HepG2 (cell line): ENCODE measurements at regions not wholly inside any gene's neighbourhood (a gene's known extent, or its start where the extent isn't known, plus 50 kb on each side); places are given as distances from the start of the nearest gene placed in this dataset.

Experiments used
- ATAC-seq: fragments of 200-7000 bp; cut with Tn5 transposase; 3 replicates; pipeline ENCODE4 v1.9.1; 2020; ENCODE audit warnings: mild to moderate bottlenecking, moderate library complexity
- BruUV-seq: library from RNA; stranded (reverse); fragments of 400-500 nt; replicated peaks from 2 replicates; lab custom pipeline; 2021; lab: Mats Ljungman, UMichigan
- CTCF ChIA-PET: fragments of 300-600 bp; formaldehyde crosslinking; extraction: SDS; loops from one replicate; lab custom pipeline; 2021; ENCODE audit warnings: low total read pairs, inconsistent platforms, low intra/inter-chr PET ratio; lab: Yijun Ruan, JAX
- POLR2A ChIA-PET: fragments of 350-600 bp; sonication (Branson Sonifier 250); formaldehyde crosslinking; loops from one replicate; lab custom pipeline; 2020; ENCODE audit warnings: antibody characterized with exemption, inconsistent platforms; lab: Yijun Ruan, JAX
- DNase-seq: peaks from one replicate; pipeline ENCODE4 v3.0.0-alpha.2; 2015; ENCODE audit warnings: low spot score
- FAIRE-seq: peaks from 3 replicates; lab custom pipeline; 2011; peaks lifted over from hg19 to GRCh38; lab: Jason Lieb, UNC
- H2AFZ ChIP-seq: one replicate; pipeline ENCODE4 v1.6.1; 2011; ENCODE audit warnings: low read length, inconsistent platforms
- H3K27ac ChIP-seq: fragments of 300-600 bp; 3 replicates; pipeline ENCODE4 v1.8.0; 2011; ENCODE audit warnings: mixed run types, mild to moderate bottlenecking, mixed read lengths, low read length, inconsistent platforms; ENCODE audit not compliant: insufficient read depth; ENCODE audit errors: extremely low read length
- H3K27me3 ChIP-seq, 2 experiments: fragments of 200-600 bp in 1 of 2; 2 replicates in 1 of 2; 3 replicates in 1 of 2; pipeline versions ENCODE4 v1.6.0 to v1.8.0; 2011; ENCODE audit warnings: low read length in 2 of 2, mild to moderate bottlenecking in 2 of 2, moderate library complexity in 2 of 2, inconsistent platforms in 1 of 2; ENCODE audit not compliant: insufficient read depth in 2 of 2, control insufficient read depth in 1 of 2
- H3K36me3 ChIP-seq, 2 experiments: fragments of 200-600 bp in 1 of 2; replicated peaks in 1 of 2; 2 replicates in 1 of 2; 3 replicates in 1 of 2; pipeline versions ENCODE4 v1.5.1 to v1.8.0; 2011; ENCODE audit warnings: low read length in 2 of 2, inconsistent platforms in 1 of 2; ENCODE audit not compliant: insufficient read depth in 2 of 2, control insufficient read depth in 1 of 2
- H3K4me1 ChIP-seq: 2 replicates; pipeline ENCODE4 v1.5.1; 2012; ENCODE audit warnings: low read length, inconsistent platforms; ENCODE audit not compliant: insufficient read depth
- H3K4me2 ChIP-seq: 2 replicates; pipeline ENCODE4 v1.6.0; 2011; ENCODE audit warnings: low read depth, low read length, inconsistent platforms
- H3K4me3 ChIP-seq, 3 experiments: fragments of 200-600 bp in 1 of 3; sonication (generic), shearing (Covaris generic) in 1 of 3; replicated peaks in 1 of 3; 2 replicates each; pipeline ENCODE4 v1.5.1; 2011 to 2016; ENCODE audit warnings: low read length in 3 of 3, inconsistent platforms in 2 of 3, low read depth in 2 of 3, mild to moderate bottlenecking in 2 of 3, control low read depth in 1 of 3, mixed read lengths in 1 of 3; ENCODE audit not compliant: insufficient read depth in 1 of 3
- H3K79me2 ChIP-seq: one replicate; pipeline ENCODE4 v1.6.1; 2011; ENCODE audit warnings: low read length, inconsistent platforms; ENCODE audit not compliant: insufficient read depth
- H3K9ac ChIP-seq: 2 replicates; pipeline ENCODE4 v1.6.0; 2011; ENCODE audit warnings: mild to moderate bottlenecking, low read depth, low read length, inconsistent platforms; ENCODE audit not compliant: insufficient read depth
- H3K9me3 ChIP-seq: 2 replicates; pipeline ENCODE4 v1.5.1; 2012; ENCODE audit warnings: mild to moderate bottlenecking, low read length
- H4K20me1 ChIP-seq: 2 replicates; pipeline ENCODE4 v1.6.0; 2011; ENCODE audit warnings: inconsistent platforms, mild to moderate bottlenecking, low read length, moderate library complexity; ENCODE audit not compliant: insufficient read depth
- CBFB ChIP-seq: sonication (generic); formaldehyde crosslinking; IDR thresholded peaks from 2 replicates; pipeline ENCODE4 v1.4.0; 2020; ENCODE audit warnings: missing genetic modification reagents
- DMTF1 ChIP-seq: sonication (generic); formaldehyde crosslinking; IDR thresholded peaks from 2 replicates; pipeline ENCODE4 v1.4.0; 2020; ENCODE audit warnings: mild to moderate bottlenecking, missing genetic modification reagents
- DZIP1 ChIP-seq: sonication (generic); formaldehyde crosslinking; IDR thresholded peaks from 2 replicates; pipeline ENCODE4 v1.5.0; 2020; ENCODE audit warnings: mild to moderate bottlenecking, missing genetic modification reagents
- HMGA1 ChIP-seq: sonication (generic); formaldehyde crosslinking; conservative IDR thresholded peaks from 2 replicates; pipeline ENCODE4 v1.4.0; 2020; ENCODE audit warnings: missing genetic modification reagents
- MTA1 ChIP-seq: sonication (generic); formaldehyde crosslinking; IDR thresholded peaks from 2 replicates; pipeline ENCODE4 v1.4.0; 2020; ENCODE audit warnings: missing genetic modification reagents, mild to moderate bottlenecking, borderline replicate concordance
- RFXAP ChIP-seq: sonication (generic); formaldehyde crosslinking; IDR thresholded peaks from 2 replicates; pipeline ENCODE4 v1.4.0; 2020; ENCODE audit warnings: missing genetic modification reagents, borderline replicate concordance
- SMAD9 ChIP-seq: sonication (generic); formaldehyde crosslinking; IDR thresholded peaks from 2 replicates; pipeline ENCODE4 v1.5.1; 2020; ENCODE audit warnings: mild to moderate bottlenecking, missing genetic modification reagents
- TBP ChIP-seq: sonication (generic); formaldehyde crosslinking; IDR thresholded peaks from 2 replicates; pipeline ENCODE4 v1.5.0; 2020; ENCODE audit warnings: missing genetic modification reagents
- XRCC5 ChIP-seq: fragments of 200-400 bp; formaldehyde crosslinking; optimal IDR thresholded peaks from 2 replicates; pipeline ENCODE3; 2017; ENCODE audit warnings: mild to moderate bottlenecking, low read length
- ZBTB3 ChIP-seq: sonication (generic); formaldehyde crosslinking; IDR thresholded peaks from 2 replicates; pipeline ENCODE4 v1.4.0; 2020; ENCODE audit warnings: low read depth, mild to moderate bottlenecking, moderate library complexity, missing genetic modification reagents, borderline replicate concordance
- ZNF121 ChIP-seq: sonication (generic); formaldehyde crosslinking; IDR thresholded peaks from 2 replicates; pipeline ENCODE4 v1.5.0; 2020; ENCODE audit warnings: mild to moderate bottlenecking, missing genetic modification reagents
- ZNF331 ChIP-seq: sonication (generic); formaldehyde crosslinking; IDR thresholded peaks from 2 replicates; pipeline ENCODE4 v1.4.0; 2020; ENCODE audit warnings: missing genetic modification reagents
- ZNF382 ChIP-seq: sonication (generic); formaldehyde crosslinking; IDR thresholded peaks from 2 replicates; pipeline ENCODE4 v1.5.0; 2020; ENCODE audit warnings: missing genetic modification reagents, mild to moderate bottlenecking, borderline replicate concordance
- ZNF644 ChIP-seq: IDR thresholded peaks from 2 replicates; pipeline ENCODE4 v1.6.1; 2016; ENCODE audit warnings: low read depth
- ZNF709 ChIP-seq: sonication (generic); formaldehyde crosslinking; IDR thresholded peaks from 2 replicates; pipeline ENCODE4 v1.5.0; 2020; ENCODE audit warnings: mild to moderate bottlenecking, missing genetic modification reagents
- ZNF788 ChIP-seq: sonication (generic); formaldehyde crosslinking; IDR thresholded peaks from 2 replicates; pipeline ENCODE4 v1.5.0; 2020; ENCODE audit warnings: mild to moderate bottlenecking, missing genetic modification reagents, borderline replicate concordance
- ZSCAN12 ChIP-seq: sonication (generic); formaldehyde crosslinking; IDR thresholded peaks from 2 replicates; pipeline ENCODE4 v1.9.0; 2021; ENCODE audit warnings: mild to moderate bottlenecking, missing genetic modification reagents
- WGBS: methylation state at CpG from one replicate; pipeline ENCODE4 v1.1.6; 2017; ENCODE audit warnings: low lambda C conversion rate; 5-methylcytosine and 5-hydroxymethylcytosine counted together
- in situ Hi-C: cut with HindIII; loops from 2 replicates; pipeline ENCODE4 v1.10.0; 2017; ENCODE audit warnings: low pct_unique_long_range_greater_than_20kb; ENCODE audit not compliant: extremely low pct_ligation_motif_present
- intact Hi-C: fragments of 100-400 bp; cut with micrococcal nuclease; formaldehyde crosslinking; loops from one replicate; pipeline ENCODE4 v1.10.0; 2022; ENCODE audit not compliant: unreplicated experiment
- TF ChIP-seq, protein P1 (sequence below): sonication (generic); formaldehyde crosslinking; IDR thresholded peaks from 2 replicates; pipeline ENCODE4 v1.4.0; 2020; ENCODE audit warnings: missing genetic modification reagents, low read depth, mild to moderate bottlenecking, borderline replicate concordance
- TF ChIP-seq, protein P2 (sequence below): sonication (generic); formaldehyde crosslinking; IDR thresholded peaks from 2 replicates; pipeline ENCODE4 v1.4.0; 2020; ENCODE audit warnings: missing genetic modification reagents

DNA sequence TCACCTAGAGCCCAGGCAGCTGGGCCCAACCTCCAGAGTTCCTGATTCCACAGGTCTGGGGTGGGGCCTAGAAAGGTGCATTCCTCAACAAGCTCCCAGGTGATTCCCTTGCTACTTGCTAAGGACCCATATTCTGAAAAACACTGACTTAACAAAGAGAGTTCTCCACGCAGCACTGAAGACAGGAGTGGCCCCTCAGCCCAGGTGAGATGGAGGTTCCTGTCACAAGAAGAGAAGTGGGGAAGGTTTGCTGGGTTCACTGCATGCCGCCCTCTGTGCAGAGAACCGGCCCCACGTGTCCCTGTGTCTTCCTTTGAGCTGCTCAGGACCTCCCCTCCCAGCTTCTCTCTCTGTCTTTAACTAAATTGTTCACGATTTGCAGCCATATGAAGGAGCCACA lies 201.4 kb upstream of the DDX18 start:
- WGBS = 0% methylated on average over 4 of the region's 5 CpGs
- no peaks in the 10 kb centered on the region for H4K20me1 ChIP-seq
- no peak overlapping the region for H2AFZ ChIP-seq
- H3K27me3 ChIP-seq = no peaks in the 10 kb centered on the region
- H3K4me2 ChIP-seq = no peak overlapping the region
- DNase-seq (no peak), FAIRE-seq (no peak), ATAC-seq (no peak)
- in situ Hi-C loops = no loop called here
- no peak overlapping the region for H3K4me3 ChIP-seq
- H3K79me2 ChIP-seq = no peaks in the 10 kb centered on the region
- TF ChIP-seq DMTF1 = no peak
- TF ChIP-seq ZNF709 = no peak
- no peak for TF ChIP-seq ZNF121 (CRISPR knock-in tag)
- TF ChIP-seq ZNF331 = no peak
- TF ChIP-seq ZNF788 (CRISPR knock-in tag) = no peak
- TF ChIP-seq RFXAP (CRISPR knock-in tag) = no peak
- TF ChIP-seq DZIP1 (CRISPR knock-in tag) = no peak
- TF ChIP-seq, protein P1, sequence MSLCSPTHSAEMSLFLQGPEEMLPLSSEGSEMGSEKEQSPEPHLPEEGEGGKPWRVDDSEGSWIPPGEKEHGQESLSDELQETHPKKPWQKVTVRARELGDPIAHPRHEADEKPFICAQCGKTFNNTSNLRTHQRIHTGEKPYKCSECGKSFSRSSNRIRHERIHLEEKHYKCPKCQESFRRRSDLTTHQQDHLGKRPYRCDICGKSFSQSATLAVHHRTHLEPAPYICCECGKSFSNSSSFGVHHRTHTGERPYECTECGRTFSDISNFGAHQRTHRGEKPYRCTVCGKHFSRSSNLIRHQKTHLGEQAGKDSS (CRISPR knock-in tag) = no peak
- no peak for TF ChIP-seq TBP (CRISPR knock-in tag)
- no peak for TF ChIP-seq SMAD9 (CRISPR knock-in tag)
- no peak for TF ChIP-seq HMGA1 (CRISPR knock-in tag)
- no peak for TF ChIP-seq ZNF644 (CRISPR knock-in tag)
- TF ChIP-seq, protein P2, sequence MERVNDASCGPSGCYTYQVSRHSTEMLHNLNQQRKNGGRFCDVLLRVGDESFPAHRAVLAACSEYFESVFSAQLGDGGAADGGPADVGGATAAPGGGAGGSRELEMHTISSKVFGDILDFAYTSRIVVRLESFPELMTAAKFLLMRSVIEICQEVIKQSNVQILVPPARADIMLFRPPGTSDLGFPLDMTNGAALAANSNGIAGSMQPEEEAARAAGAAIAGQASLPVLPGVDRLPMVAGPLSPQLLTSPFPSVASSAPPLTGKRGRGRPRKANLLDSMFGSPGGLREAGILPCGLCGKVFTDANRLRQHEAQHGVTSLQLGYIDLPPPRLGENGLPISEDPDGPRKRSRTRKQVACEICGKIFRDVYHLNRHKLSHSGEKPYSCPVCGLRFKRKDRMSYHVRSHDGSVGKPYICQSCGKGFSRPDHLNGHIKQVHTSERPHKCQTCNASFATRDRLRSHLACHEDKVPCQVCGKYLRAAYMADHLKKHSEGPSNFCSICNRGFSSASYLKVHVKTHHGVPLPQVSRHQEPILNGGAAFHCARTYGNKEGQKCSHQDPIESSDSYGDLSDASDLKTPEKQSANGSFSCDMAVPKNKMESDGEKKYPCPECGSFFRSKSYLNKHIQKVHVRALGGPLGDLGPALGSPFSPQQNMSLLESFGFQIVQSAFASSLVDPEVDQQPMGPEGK (CRISPR knock-in tag) = no peak
- no peak for TF ChIP-seq MTA1 (CRISPR knock-in tag)
- TF ChIP-seq ZNF382 (CRISPR knock-in tag) = no peak
- no peak for TF ChIP-seq ZSCAN12 (CRISPR knock-in tag)
- TF ChIP-seq CBFB (CRISPR knock-in tag) = no peak
- no peak for TF ChIP-seq XRCC5
- TF ChIP-seq ZBTB3 (CRISPR knock-in tag) = no peak
- no peaks in the 10 kb centered on the region for H3K9me3 ChIP-seq
- H3K27ac ChIP-seq = no peak overlapping the region
- H3K9ac ChIP-seq = no peak overlapping the region
- intact Hi-C loops = no loop called here
- H3K36me3 ChIP-seq = no peaks in the 10 kb centered on the region
- ChIA-PET POLR2A (no interaction called here), CTCF (no interaction called here)
- H3K4me1 ChIP-seq = no peaks in the 10 kb centered on the region
- no TSS peak for BruUV-seq
